ENCODE measurements at regions not wholly inside any gene's neighbourhood (a gene's known extent, or its start where the extent isn't known, plus 50 kb on each side); places are given as distances from the start of the nearest gene placed in this dataset.

GRCh38 chr10:9501944-9502343 lies 1447.5 kb downstream of the GATA3 start:
- H3K79me2 ChIP-seq (ENCODE audit: control insufficient read depth, insufficient read depth, low read length): no peaks in the 10 kb centered on the region
- no peaks in the 10 kb centered on the region for H3K36me3 ChIP-seq (ENCODE audit: control insufficient read depth in 2 of 2, extremely low read depth in 1 of 2, insufficient read depth in 2 of 2, low read length in 2 of 2)
- no peak for DNase-seq (ENCODE audit: low read depth, low spot score)
- no peaks in the 10 kb centered on the region for H3K27me3 ChIP-seq (ENCODE audit: control insufficient read depth in 2 of 2, insufficient read depth in 2 of 2, low read length in 2 of 2)
- dilution Hi-C loops (cut with MboI; ENCODE audit: extremely low pct_ligation_motif_present, low sequenced_read_pairs): no loop called here
- peaks cover 2% of the 10 kb centered on the region for H3K9me3 ChIP-seq (replicated peaks; ENCODE audit: control insufficient read depth, insufficient read depth, low read length)
- POLR2A ChIA-PET: no interaction called here
- TF ChIP-seq MAX (IDR thresholded peaks at IDR 0.05; ENCODE audit: insufficient read depth, insufficient read length) (no peak), GATA2 (IDR thresholded peaks at IDR 0.05; ENCODE audit: insufficient read depth, insufficient read length, low read depth, low read length) (no peak), FOS (IDR thresholded peaks at IDR 0.05; ENCODE audit: borderline replicate concordance, insufficient read depth, low read length) (no peak), JUN (IDR thresholded peaks at IDR 0.05; ENCODE audit: borderline replicate concordance, insufficient read depth, insufficient read length, low read depth) (no peak), EZH2 (IDR thresholded peaks at IDR 0.05; ENCODE audit: borderline replicate concordance, low read depth, low read length, severe bottlenecking) (no peak), POLR2AphosphoS5 (IDR thresholded peaks at IDR 0.05; ENCODE audit: insufficient read depth, low read depth, low read length) (no peak), CTCF (IDR thresholded peaks at IDR 0.05; ENCODE audit: extremely low read depth in 1 of 2, insufficient read depth in 1 of 2, low read depth in 1 of 2, low read length in 2 of 2) (no peak), POLR2A (IDR thresholded peaks at IDR 0.05; ENCODE audit: low read depth, low read length) (no peak), MYC (IDR thresholded peaks at IDR 0.05; ENCODE audit: low read depth, low read length) (no peak)
- H3K4me1 ChIP-seq (ENCODE audit: control insufficient read depth, extremely low read depth, insufficient read depth, low read length): no peaks in the 10 kb centered on the region
- H3K9me1 ChIP-seq (replicated peaks; ENCODE audit: control insufficient read depth, extremely low read depth, insufficient read depth, low read length): no peaks in the 10 kb centered on the region
- no peak overlapping the region for H3K27ac ChIP-seq (ENCODE audit: insufficient read depth, low read depth, low read length)
- BruUV-seq (replicated peaks): no TSS peak
- no peak overlapping the region for H2AFZ ChIP-seq (ENCODE audit: low read depth, low read length)
- no peak overlapping the region for H3K9ac ChIP-seq (replicated peaks; ENCODE audit: extremely low read depth, insufficient read depth, low read length)
- H3K4me2 ChIP-seq (ENCODE audit: insufficient read depth, low read length): no peak overlapping the region
- H3K4me3 ChIP-seq (replicated peaks in 1 of 3; ENCODE audit: insufficient read depth in 1 of 3, low read depth in 1 of 3, low read length in 3 of 3): no peak overlapping the region
- FAIRE-seq: no peak
- intact Hi-C loops (cut with micrococcal nuclease): no loop called here
- no peaks in the 10 kb centered on the region for H4K20me1 ChIP-seq (replicated peaks; ENCODE audit: control insufficient read depth, extremely low read depth, insufficient read depth, low read length)
- CTCF ChIA-PET: interaction anchor here (0.6 kb wide), 1 partner anchor 129 kb away, joined by 3 read pairs; no protein-coding TSS in a partner anchor

Measured in endothelial cell of umbilical vein (primary cell).